ENCODE measurements at regions not wholly inside any gene's neighbourhood (a gene's known extent, or its start where the extent isn't known, plus 50 kb on each side); places are given as distances from the start of the nearest gene placed in this dataset.
"Not testable (repeated sequence)": the region's sequence is repeated elsewhere in the genome, so short reads cannot be mapped to it uniquely, and the experiment has no call there.

DNA sequence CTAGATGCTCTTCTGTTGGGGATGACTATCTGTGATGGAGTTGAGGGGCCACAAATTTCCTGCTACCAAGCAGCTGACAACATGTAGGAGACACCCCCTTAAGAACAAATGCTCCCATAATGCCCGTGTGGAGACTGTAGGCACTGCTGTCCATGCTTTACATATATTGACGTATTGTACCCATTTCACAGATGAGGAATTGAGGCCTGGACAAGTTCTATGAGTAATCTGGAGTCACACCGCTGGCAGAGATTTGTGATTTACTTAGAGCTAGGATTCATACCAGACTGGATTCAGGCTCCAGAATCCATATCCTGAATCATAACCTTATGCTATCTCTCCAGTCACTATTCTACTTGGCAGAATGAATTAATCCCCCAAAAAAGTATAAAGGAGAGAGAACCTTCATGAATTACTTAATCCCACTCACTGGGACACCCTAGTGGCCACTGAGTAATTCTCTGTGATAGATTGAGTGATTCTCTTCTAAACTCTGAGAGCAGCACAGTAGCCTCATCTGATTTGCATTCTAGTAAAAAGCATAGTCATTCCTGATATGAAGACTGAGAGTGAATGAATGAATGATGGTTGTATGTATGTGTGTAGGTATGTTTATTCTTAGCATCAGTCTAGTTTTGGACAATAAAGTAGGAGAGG lies 460.7 kb upstream of the MEIS1 start:
- DNase-seq (ENCODE audit: low spot score): no peak
- H3K9me3 ChIP-seq: no peaks in the 10 kb centered on the region
- no peaks in the 10 kb centered on the region for H3K4me1 ChIP-seq
- H3K36me3 ChIP-seq: no peaks in the 10 kb centered on the region
- no peak overlapping the region for H3K27ac ChIP-seq
- no peaks in the 10 kb centered on the region for H3K27me3 ChIP-seq
- TF ChIP-seq, protein P1, sequence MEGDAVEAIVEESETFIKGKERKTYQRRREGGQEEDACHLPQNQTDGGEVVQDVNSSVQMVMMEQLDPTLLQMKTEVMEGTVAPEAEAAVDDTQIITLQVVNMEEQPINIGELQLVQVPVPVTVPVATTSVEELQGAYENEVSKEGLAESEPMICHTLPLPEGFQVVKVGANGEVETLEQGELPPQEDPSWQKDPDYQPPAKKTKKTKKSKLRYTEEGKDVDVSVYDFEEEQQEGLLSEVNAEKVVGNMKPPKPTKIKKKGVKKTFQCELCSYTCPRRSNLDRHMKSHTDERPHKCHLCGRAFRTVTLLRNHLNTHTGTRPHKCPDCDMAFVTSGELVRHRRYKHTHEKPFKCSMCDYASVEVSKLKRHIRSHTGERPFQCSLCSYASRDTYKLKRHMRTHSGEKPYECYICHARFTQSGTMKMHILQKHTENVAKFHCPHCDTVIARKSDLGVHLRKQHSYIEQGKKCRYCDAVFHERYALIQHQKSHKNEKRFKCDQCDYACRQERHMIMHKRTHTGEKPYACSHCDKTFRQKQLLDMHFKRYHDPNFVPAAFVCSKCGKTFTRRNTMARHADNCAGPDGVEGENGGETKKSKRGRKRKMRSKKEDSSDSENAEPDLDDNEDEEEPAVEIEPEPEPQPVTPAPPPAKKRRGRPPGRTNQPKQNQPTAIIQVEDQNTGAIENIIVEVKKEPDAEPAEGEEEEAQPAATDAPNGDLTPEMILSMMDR (IDR thresholded peaks at IDR 0.05): no peak
- H3K4me3 ChIP-seq: no peak overlapping the region

DNA sequence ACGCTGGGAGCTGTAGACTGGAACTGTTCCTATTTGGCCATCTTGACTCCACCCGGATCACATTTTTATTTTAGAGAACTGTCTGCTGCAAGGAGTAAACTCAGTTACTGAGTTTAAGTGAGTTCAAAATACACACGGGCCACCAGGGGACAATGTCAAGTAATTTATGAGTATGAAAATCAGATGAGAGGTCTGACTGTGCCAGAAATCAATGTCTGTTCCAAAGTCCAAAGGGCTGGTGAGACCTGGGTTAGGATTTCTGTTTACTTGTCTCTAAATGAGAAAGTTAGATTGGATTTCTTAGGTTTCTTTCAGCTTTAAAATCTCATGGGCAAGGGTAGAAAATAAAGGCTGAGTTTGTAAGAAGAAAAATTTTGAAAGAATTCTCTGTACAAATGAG lies 465.8 kb upstream of the MEIS1 start:
- Histone ChIP-seq H3K36me3 (no peaks in the 10 kb centered on the region), H3K27me3 (no peaks in the 10 kb centered on the region), H3K4me1 (no peaks in the 10 kb centered on the region), H3K9me3 (no peaks in the 10 kb centered on the region), H3K4me3 (no peak overlapping the region), H3K27ac (no peak overlapping the region)
- TF ChIP-seq, protein P1 (IDR thresholded peaks at IDR 0.05): no peak
- no peak for DNase-seq (ENCODE audit: low spot score)

DNA sequence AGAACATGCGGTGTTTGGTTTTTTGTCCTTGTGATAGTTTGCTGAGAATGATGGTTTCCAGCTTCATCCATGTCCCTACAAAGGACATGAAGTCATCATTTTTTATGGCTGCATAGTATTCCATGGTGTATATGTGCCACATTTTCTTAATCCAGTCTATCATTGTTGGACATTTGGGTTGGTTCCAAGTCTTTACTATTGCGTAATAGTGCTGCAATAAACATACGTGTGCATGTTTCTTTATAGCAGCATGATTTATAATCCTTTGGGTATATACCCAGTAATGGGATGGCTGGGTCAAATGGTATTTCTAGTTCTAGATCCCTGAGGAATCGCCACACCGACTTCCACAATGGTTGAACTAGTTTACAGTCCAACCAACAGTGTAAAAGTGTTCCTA lies 471.6 kb upstream of the MEIS1 start:
- not testable (repeated sequence) for H3K9me3 ChIP-seq; H3K4me3 ChIP-seq; H3K36me3 ChIP-seq; H3K4me1 ChIP-seq; H3K27me3 ChIP-seq; H3K27ac ChIP-seq; DNase-seq (ENCODE audit: low spot score)

DNA sequence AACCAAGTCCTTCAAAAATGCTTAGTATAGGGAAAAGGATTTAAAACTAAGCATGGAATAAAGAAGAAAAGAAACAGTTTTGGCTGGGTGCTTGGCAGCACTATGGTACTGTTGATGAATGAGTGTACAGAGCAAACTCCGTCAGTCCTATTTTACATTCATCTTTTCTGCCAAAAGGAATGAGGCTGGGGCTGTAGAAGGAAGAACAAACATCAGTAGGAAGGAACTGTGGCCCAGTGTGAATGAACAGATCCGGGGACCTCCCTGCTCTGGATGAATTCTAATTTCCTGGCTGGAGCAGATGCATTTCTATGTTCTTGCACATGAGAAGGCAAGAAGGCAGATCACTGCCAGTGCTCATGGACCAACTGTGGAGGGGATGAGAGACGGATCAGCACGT lies 474.0 kb upstream of the MEIS1 start:
- H3K36me3 ChIP-seq: no peaks in the 10 kb centered on the region
- TF ChIP-seq, protein P1 (IDR thresholded peaks at IDR 0.05): no peak
- no peaks in the 10 kb centered on the region for H3K27me3 ChIP-seq
- DNase-seq (ENCODE audit: low spot score): no peak
- no peaks in the 10 kb centered on the region for H3K9me3 ChIP-seq
- H3K4me3 ChIP-seq: no peak overlapping the region
- H3K4me1 ChIP-seq: no peaks in the 10 kb centered on the region
- H3K27ac ChIP-seq: no peak overlapping the region

DNA sequence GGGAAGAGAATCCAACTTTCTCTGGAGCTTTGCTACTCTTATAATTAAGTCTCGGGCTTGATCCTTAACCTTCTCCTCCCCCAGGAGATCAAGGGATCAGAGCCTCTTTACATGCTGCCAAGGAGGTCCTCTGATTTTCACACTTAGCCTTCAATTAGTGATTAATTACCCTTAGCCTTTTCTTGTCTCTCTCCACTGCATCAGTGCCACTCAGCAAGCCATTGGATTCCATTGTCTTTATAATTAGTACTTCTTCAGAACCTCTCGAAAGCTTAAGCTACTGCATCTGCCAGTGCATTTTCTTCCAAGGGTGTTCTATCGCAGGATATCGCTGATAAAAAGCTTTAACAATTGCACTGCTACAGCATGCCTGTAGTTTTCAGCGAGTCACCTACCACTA lies 477.0 kb upstream of the MEIS1 start:
- no peak for DNase-seq (ENCODE audit: low spot score)
- TF ChIP-seq, protein P1 (IDR thresholded peaks at IDR 0.05): no peak
- Histone ChIP-seq H3K4me3 (no peak overlapping the region), H3K36me3 (no peaks in the 10 kb centered on the region), H3K27ac (no peak overlapping the region), H3K27me3 (no peaks in the 10 kb centered on the region), H3K4me1 (no peaks in the 10 kb centered on the region), H3K9me3 (no peaks in the 10 kb centered on the region)

DNA sequence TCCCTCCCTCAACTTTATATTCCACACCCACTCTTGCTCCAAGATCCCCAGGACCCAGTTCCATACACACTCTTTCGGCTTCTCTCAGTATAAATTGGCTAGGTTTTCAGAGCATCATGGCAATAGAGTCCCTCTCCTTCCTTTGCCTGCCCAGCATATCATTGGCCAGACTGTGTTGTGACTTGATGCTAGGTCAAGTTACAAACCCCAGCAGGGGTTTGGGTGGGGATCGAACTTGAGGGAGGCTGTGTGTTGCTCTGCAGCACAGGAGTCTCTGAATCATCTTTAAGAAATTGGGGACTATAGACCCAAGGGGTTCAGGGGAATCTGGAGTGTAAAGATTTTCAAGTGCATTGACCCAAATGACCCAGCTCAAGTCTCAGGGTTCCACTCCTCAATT lies 477.5 kb upstream of the MEIS1 start:
- DNase-seq (ENCODE audit: low spot score): no peak
- Histone ChIP-seq H3K27me3 (no peaks in the 10 kb centered on the region), H3K4me3 (no peak overlapping the region), H3K36me3 (no peaks in the 10 kb centered on the region), H3K4me1 (no peaks in the 10 kb centered on the region), H3K9me3 (no peaks in the 10 kb centered on the region), H3K27ac (no peak overlapping the region)
- TF ChIP-seq, protein P1 (IDR thresholded peaks at IDR 0.05): no peak

All from right atrium auricular region (tissue), 2 donors.